ENCODE measurements at regions not wholly inside any gene's neighbourhood (a gene's known extent, or its start where the extent isn't known, plus 50 kb on each side); places are given as distances from the start of the nearest gene placed in this dataset.

DNA sequence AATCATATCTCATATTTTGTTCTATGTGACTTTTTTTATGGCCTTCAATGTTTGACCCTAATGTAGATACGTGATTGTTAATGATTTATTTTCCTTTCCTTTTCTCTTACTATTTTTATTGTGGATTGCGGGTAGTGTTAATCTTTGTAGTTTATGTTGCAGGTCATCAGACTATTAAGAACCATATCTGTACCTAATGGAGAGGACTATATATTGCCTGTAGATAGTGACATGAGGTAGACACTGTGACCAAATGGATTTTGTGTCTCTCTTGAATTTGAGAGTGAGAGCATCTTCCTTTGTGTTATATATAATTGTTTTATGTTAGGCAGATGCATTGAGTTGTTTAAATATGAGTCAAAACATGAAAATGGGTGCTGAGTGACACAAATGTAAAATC lies 543.4 kb upstream of the MGAT4C start:
- Mint-ChIP-seq H3K27ac (no peak overlapping the region), H3K4me3 (no peak overlapping the region), H3K27me3 (no peaks in the 10 kb centered on the region), H3K36me3 (no peaks in the 10 kb centered on the region), H3K4me1 (ENCODE audit: low read depth in 2 of 2) (no peaks in the 10 kb centered on the region), H3K9me3 (peaks cover 19% of the 10 kb centered on the region)
- no peak for DNase-seq (ENCODE audit: low spot score)
- ATAC-seq, result no peak

DNA sequence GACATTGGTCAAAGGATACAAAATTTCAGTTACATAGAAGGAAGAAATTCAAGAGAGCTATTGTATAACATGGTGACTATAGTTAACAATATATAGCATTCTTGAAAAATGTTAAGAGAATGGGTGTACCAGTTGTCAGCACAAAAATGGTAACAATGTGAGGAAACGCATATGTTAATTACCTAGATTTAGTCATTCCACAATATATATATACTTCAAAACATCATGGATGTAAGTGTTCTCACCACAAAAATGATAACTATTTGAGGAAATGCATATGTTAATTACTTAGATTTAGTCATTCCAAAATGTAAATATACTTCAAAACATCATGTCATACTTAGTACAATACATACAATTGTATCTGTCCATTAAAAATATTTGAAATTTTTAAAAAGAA lies 540.4 kb upstream of the MGAT4C start:
- Mint-ChIP-seq H3K4me1 (ENCODE audit: low read depth in 2 of 2) (no peaks in the 10 kb centered on the region), H3K9me3 (peaks cover 19% of the 10 kb centered on the region), H3K4me3 (no peak overlapping the region), H3K27me3 (no peaks in the 10 kb centered on the region), H3K27ac (no peak overlapping the region), H3K36me3 (peaks cover 1% of the 10 kb centered on the region)
- no peak for DNase-seq (ENCODE audit: low spot score)
- no peak for ATAC-seq

DNA sequence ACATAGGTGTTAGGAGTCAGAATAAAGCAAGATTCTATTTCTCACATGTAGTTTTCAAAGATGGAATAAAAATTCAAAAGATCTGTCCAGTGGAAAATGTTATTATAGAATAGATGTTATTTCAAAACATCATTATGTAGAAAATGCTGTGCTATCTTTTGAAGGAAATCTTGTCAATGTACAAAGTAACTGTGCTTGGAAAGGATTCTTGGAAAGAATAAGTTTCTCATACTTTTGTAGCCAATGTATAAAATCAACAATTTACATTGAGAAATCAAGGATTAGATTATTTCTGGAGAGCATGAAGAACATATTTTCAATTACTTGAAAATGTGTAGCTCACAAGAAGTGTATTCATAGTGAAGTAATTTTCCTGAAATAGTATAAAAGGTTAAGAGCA lies 532.5 kb upstream of the MGAT4C start:
- ATAC-seq (no peak), DNase-seq (ENCODE audit: low spot score) (no peak)
- H3K9me3 Mint-ChIP-seq, result peaks cover 13% of the 10 kb centered on the region
- no peaks in the 10 kb centered on the region for H3K27me3 Mint-ChIP-seq
- no peak overlapping the region for H3K27ac Mint-ChIP-seq
- H3K4me3 Mint-ChIP-seq, result no peak overlapping the region
- H3K4me1 Mint-ChIP-seq (ENCODE audit: low read depth in 2 of 2), result no peaks in the 10 kb centered on the region
- peaks cover 7% of the 10 kb centered on the region for H3K36me3 Mint-ChIP-seq

DNA sequence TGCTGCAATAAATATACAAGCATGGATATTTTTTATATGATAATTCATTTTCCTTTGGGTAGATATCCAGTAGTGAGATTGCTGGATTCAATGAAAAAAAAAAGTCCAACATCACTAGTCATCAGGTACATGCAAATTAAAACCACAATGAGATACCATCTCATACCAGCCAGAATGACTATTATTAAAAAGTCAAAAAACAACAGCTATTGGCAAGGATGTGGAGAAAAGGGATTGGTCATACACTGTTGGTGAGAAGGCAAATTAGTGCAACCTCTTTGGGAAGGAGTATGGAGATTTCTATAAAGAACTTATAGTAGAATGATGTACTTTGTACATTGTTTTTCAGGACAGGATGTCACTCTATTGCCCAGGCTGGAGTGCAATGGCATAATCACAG lies 531.2 kb upstream of the MGAT4C start:
- H3K36me3 Mint-ChIP-seq, result peaks cover 7% of the 10 kb centered on the region
- DNase-seq (ENCODE audit: low spot score), result no peak
- no peak overlapping the region for H3K4me3 Mint-ChIP-seq
- no peaks in the 10 kb centered on the region for H3K27me3 Mint-ChIP-seq
- H3K9me3 Mint-ChIP-seq, result peaks cover 13% of the 10 kb centered on the region
- H3K4me1 Mint-ChIP-seq (ENCODE audit: low read depth in 2 of 2), result no peaks in the 10 kb centered on the region
- no peak overlapping the region for H3K27ac Mint-ChIP-seq
- ATAC-seq, result no peak

DNA sequence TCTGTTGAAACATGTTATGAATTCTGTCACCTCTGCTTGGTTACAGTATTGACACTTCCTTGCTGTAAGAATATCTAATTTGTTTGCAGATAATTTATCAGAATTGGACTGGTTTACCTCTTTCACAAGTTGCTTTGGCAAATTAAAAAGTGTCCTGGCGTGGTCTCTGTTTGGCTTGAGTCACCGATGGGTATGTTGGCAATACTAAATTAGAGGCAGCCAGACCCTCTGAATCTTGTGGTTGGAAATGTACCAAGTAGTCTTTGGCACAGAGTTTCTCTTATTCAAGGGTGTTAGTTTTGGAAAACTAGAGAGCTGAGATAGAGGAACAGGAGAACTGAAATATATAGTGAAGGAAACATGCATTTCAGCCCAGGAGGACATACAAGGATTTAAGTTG lies 521.1 kb upstream of the MGAT4C start:
- no peak for ATAC-seq
- Mint-ChIP-seq H3K36me3 (no peaks in the 10 kb centered on the region), H3K27ac (no peak overlapping the region), H3K9me3 (peaks cover 10% of the 10 kb centered on the region), H3K4me1 (ENCODE audit: low read depth in 2 of 2) (no peaks in the 10 kb centered on the region), H3K4me3 (no peak overlapping the region), H3K27me3 (no peaks in the 10 kb centered on the region)
- DNase-seq (ENCODE audit: low spot score), result no peak

DNA sequence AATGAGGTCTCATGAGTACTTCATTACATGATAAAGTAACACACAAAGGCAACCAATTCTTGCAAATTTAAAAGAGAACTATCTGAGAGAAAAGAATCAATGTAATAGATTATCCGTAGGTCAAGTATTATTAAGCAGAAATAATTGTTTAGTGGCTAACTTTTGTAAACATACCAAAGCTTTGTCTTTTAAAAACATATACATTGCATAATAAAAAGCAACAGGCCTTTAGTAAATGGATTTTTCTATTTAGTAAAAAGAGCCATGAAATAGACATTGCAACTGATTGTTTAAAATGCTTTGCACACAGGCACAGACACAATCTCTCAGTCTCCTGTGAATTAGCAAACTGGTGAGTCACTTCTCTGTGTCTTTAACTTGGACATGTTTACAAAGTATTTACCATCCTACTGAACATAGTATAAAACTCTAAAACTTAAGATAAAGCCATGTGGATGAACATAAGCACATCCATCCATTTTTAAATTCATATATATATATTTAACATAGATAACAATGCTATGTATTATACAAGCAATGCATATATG lies 518.7 kb upstream of the MGAT4C start:
- H3K36me3 Mint-ChIP-seq, result no peaks in the 10 kb centered on the region
- no peak overlapping the region for H3K4me3 Mint-ChIP-seq
- DNase-seq (ENCODE audit: low spot score) (no peak), ATAC-seq (no peak)
- peaks cover 5% of the 10 kb centered on the region for H3K9me3 Mint-ChIP-seq
- H3K27me3 Mint-ChIP-seq, result no peaks in the 10 kb centered on the region
- H3K27ac Mint-ChIP-seq, result no peak overlapping the region
- no peaks in the 10 kb centered on the region for H3K4me1 Mint-ChIP-seq (ENCODE audit: low read depth in 2 of 2)

DNA sequence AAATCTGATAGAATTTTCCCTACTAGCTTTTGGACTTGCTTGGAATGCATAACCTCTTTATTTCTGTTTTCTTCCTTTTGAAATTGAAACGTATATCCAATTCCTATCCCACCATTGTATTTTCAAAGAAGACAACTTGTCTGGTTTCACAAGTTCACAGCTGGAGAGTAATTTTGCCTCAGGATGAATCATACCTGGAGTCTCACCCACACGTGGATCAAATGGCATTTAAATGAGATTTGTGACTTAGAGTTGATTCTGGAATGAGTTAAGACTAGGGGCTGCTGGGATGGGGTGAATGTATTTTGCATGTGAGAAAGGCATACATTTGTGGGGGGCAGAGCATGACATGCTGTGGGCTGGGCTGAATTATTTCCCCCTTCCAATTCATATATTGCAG lies 516.5 kb upstream of the MGAT4C start:
- H3K27me3 Mint-ChIP-seq, result no peaks in the 10 kb centered on the region
- DNase-seq (ENCODE audit: low spot score) (no peak), ATAC-seq (no peak)
- no peak overlapping the region for H3K4me3 Mint-ChIP-seq
- peaks cover 3% of the 10 kb centered on the region for H3K9me3 Mint-ChIP-seq
- H3K36me3 Mint-ChIP-seq, result no peaks in the 10 kb centered on the region
- no peaks in the 10 kb centered on the region for H3K4me1 Mint-ChIP-seq (ENCODE audit: low read depth in 2 of 2)
- H3K27ac Mint-ChIP-seq, result no peak overlapping the region

DNA sequence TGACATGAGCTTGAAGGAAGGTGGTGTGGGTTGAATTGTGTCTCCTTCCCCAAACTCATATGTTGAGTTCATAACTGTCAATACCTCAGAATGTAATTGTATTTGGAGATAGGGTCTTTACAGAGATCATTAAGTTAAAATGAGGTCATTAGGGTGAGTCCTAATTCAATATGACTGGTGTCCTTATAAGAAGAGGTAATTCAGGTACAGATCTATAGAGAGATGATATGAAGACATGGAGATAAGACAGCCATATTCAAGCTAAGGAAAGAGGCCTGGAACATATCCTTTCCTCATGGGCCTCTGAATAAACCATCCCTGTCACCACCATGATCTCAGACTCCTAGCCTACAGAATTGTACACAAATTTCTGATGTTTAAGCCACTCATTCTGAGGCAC lies 514.7 kb upstream of the MGAT4C start:
- Mint-ChIP-seq H3K4me1 (ENCODE audit: low read depth in 2 of 2) (no peaks in the 10 kb centered on the region), H3K27ac (no peak overlapping the region), H3K4me3 (no peak overlapping the region)

DNA sequence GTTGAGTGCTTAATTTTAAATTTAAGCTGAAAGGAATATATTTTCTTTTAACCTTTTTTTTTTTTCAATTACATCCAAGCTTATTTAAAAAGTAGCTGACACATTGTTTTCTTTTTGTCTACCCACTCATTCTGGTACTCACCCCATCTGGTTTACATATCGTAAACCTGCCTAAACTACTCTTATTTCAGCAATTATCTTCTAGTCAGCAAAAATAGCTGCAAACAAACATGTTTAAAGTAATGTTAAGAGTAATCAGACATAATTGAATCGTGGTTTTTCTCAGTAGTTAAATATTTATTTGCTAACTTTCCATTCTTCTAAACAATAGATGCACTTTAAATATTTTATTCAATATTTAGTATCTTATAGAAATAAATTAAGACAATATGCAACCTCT lies 492.7 kb upstream of the MGAT4C start:
- Mint-ChIP-seq H3K9me3 (peaks cover 11% of the 10 kb centered on the region), H3K36me3 (no peaks in the 10 kb centered on the region), H3K27me3 (no peaks in the 10 kb centered on the region), H3K4me3 (no peak overlapping the region), H3K27ac (no peak overlapping the region), H3K4me1 (ENCODE audit: low read depth in 2 of 2) (no peaks in the 10 kb centered on the region)
- DNase-seq (ENCODE audit: low spot score) (no peak), ATAC-seq (no peak)

More for the DNA sequence above, 514.7 kb upstream of the MGAT4C start:
- peaks cover 6% of the 10 kb centered on the region for H3K9me3 Mint-ChIP-seq
- H3K36me3 Mint-ChIP-seq, result peaks cover 5% of the 10 kb centered on the region
- DNase-seq (ENCODE audit: low spot score), result no peak
- ATAC-seq, result no peak
- H3K27me3 Mint-ChIP-seq, result no peaks in the 10 kb centered on the region

DNA sequence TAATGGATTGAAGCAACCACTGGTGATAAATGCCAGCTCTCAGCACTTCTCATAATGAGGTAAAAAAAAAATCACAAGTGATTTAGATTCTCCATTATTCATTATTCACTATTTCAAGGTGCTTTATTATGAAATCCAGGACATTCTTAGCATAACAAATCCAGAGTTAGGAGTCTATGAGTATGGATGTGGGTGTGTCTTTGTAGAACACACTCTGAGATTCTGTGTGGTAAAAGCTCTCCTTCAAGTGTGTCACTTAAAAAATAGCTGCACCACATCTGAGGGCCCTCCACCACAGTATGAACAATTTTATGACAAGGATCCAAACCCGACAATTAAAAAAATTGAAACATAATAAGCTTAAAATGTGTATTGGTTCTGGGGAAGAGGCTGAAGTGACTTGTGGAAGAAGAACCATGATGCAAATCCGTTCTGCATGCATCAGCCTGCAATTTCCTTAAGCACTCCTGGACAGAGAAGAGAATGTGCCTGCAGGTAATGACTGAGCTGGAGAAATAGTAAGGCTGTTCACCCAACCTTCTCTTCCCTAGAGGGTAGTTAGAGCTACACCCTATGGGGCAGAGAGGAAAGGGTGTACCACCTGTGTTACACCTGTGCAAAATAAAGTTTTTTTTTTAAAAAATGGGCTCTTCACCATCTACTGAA lies 488.5 kb upstream of the MGAT4C start:
- H3K4me1 Mint-ChIP-seq (ENCODE audit: low read depth in 2 of 2), result no peaks in the 10 kb centered on the region
- no peaks in the 10 kb centered on the region for H3K36me3 Mint-ChIP-seq
- no peak overlapping the region for H3K4me3 Mint-ChIP-seq
- H3K27me3 Mint-ChIP-seq, result no peaks in the 10 kb centered on the region
- ATAC-seq (no peak), DNase-seq (ENCODE audit: low spot score) (no peak)
- peaks cover 11% of the 10 kb centered on the region for H3K9me3 Mint-ChIP-seq
- no peak overlapping the region for H3K27ac Mint-ChIP-seq

DNA sequence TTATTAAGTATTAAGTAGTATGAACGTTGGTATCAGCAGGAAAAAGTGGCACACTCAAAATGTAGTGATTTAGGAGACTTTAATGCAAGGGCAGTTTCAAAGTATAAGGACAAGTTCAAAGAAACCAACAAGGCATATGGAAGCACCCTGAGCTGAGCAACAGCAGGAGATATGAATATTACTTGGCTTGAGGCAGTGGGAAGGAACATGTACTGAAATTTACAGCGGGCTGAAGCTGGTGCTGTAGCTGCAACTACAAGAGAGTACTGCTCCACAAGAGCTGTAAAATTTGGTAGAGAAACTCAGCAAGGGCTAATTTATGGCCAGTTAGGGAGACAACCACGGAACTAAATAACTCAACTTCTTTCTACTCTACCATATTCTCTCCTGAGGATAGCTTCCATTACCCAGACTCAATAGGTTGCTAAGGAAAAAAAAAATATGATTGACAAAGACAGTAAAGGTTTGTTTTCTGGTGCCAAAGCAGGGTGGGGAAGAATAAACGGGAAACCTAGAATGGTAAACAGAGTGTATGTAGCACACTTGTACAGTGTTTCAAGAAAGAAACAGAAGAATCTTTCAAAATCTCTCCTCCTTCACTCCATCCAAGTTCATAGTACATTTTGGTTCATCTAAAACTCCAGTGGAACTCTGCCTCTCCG lies 487.8 kb upstream of the MGAT4C start:
- Mint-ChIP-seq H3K4me1 (ENCODE audit: low read depth in 2 of 2) (no peaks in the 10 kb centered on the region), H3K9me3 (peaks cover 11% of the 10 kb centered on the region), H3K27ac (no peak overlapping the region), H3K36me3 (no peaks in the 10 kb centered on the region), H3K4me3 (no peak overlapping the region), H3K27me3 (no peaks in the 10 kb centered on the region)
- DNase-seq (ENCODE audit: low spot score), result no peak
- no peak for ATAC-seq

DNA sequence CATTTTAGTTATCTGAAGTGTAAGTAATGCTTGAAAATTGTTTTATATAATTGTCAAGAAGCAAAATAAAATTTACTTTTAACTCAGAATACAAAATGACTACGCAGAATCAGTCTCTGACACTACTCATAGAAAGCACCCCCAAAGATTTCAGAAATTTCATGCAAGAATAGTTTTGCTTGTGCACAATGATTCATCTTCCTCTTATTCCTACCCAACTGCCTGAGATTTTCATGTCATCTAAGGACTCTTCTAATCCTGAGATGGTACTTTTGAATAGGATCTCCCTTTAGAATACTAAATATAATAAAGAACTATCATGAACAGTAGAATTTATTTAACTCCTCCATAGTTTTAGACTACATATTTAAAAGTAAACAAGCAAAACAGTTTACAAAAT lies 485.3 kb upstream of the MGAT4C start:
- DNase-seq (ENCODE audit: low spot score), result no peak
- no peak for ATAC-seq
- H3K27ac Mint-ChIP-seq, result no peak overlapping the region
- H3K4me1 Mint-ChIP-seq (ENCODE audit: low read depth in 2 of 2), result no peaks in the 10 kb centered on the region
- no peaks in the 10 kb centered on the region for H3K27me3 Mint-ChIP-seq
- H3K36me3 Mint-ChIP-seq, result no peaks in the 10 kb centered on the region
- H3K9me3 Mint-ChIP-seq, result peaks cover 11% of the 10 kb centered on the region
- H3K4me3 Mint-ChIP-seq, result no peak overlapping the region

DNA sequence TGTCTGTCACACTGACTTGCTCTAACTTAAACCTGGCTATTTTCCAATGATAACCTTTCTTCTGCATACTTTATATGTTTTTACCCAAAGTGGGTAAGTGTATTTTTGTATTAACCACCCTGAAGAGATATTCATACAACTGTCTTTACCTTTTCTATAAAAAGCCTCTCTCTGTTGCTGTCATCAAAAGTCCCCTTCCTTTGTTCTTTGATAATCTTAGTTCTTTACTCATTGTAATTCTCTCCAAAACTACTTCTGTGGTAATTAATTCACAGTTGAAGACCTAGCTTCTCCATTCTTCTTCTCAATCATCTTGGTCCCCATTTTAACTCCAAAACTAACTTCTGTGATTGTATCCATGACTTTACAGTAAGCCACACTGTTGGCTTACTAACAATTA lies 479.7 kb upstream of the MGAT4C start:
- Mint-ChIP-seq H3K4me1 (ENCODE audit: low read depth in 2 of 2) (no peaks in the 10 kb centered on the region), H3K36me3 (peaks cover 5% of the 10 kb centered on the region), H3K27me3 (no peaks in the 10 kb centered on the region), H3K4me3 (no peak overlapping the region), H3K9me3 (peaks cover 8% of the 10 kb centered on the region), H3K27ac (no peak overlapping the region)
- ATAC-seq (no peak), DNase-seq (ENCODE audit: low spot score) (no peak)

DNA sequence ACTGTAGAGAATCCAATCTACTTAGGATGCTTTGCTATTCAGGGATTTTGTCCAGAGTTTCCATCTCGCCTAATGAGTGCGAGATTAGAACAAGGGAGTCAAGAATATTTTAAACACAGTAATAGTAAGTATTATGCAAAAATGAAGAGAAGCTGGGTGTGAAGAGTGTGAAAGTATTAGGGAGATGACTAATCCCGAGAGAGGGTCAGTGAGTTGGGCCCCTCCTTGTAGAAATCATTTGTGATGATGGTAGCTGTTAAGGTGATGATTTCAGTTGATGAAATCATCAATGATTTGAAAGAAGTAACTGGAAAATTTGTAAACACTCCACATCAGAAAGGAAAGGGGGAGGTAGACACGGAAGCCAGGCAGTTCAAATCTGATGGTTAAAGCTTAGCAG lies 478.9 kb upstream of the MGAT4C start:
- Mint-ChIP-seq H3K27me3 (no peaks in the 10 kb centered on the region), H3K36me3 (peaks cover 5% of the 10 kb centered on the region), H3K4me1 (ENCODE audit: low read depth in 2 of 2) (no peaks in the 10 kb centered on the region), H3K27ac (no peak overlapping the region), H3K4me3 (no peak overlapping the region), H3K9me3 (peaks cover 8% of the 10 kb centered on the region)
- DNase-seq (ENCODE audit: low spot score) (no peak), ATAC-seq (no peak)

DNA sequence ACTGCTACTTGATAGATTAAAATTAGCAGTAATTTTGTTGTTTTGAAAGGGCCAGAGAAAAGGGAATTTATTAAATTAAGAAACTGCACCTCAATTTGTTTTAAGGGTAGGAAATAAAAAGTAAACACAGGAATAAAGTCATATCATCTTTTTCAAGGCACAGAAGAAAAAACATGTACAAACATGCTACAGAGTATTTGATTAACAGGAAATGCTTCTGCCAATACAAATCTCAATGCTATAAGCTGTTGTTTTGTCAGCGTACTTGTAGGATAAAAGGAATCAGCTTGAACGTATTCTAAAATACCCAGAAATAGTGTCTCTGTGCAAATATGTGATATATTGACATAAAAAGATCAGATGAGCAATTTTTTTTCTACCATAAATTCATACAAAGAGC lies 474.0 kb upstream of the MGAT4C start:
- DNase-seq (ENCODE audit: low spot score) (no peak), ATAC-seq (no peak)
- Mint-ChIP-seq H3K27ac (no peak overlapping the region), H3K27me3 (no peaks in the 10 kb centered on the region), H3K4me1 (ENCODE audit: low read depth in 2 of 2) (no peaks in the 10 kb centered on the region), H3K9me3 (peaks cover 5% of the 10 kb centered on the region), H3K36me3 (peaks cover 5% of the 10 kb centered on the region), H3K4me3 (no peak overlapping the region)
